B cell (primary cell): ENCODE measurements at regions not wholly inside any gene's neighbourhood (a gene's known extent, or its start where the extent isn't known, plus 50 kb on each side); places are given as distances from the start of the nearest gene placed in this dataset.

Experiments used
- ATAC-seq: fragments of 200-7000 bp; cut with Tn5 transposase; one replicate; pipeline ENCODE4 v1.10.0; 2021; ENCODE audit warnings: low read depth, mild to moderate bottlenecking, moderate number of reproducible peaks, moderate library complexity
- CTCF ChIA-PET: fragments of 350-600 bp; sonication (Branson Sonifier 250); formaldehyde crosslinking; loops from one replicate; lab custom pipeline; 2021; ENCODE audit warnings: antibody characterized with exemption, inconsistent platforms; lab: Charles Lee
- POLR2A ChIA-PET: fragments of 350-600 bp; sonication (Branson Sonifier 250); formaldehyde crosslinking; loops from one replicate; lab custom pipeline; 2021; ENCODE audit warnings: antibody characterized with exemption; lab: Charles Lee
- DNase-seq: peaks from one replicate; pipeline ENCODE4 v3.0.0; 2013
- H2AFZ ChIP-seq: 2 replicates; pipeline ENCODE4 v1.6.1; 2012; ENCODE audit warnings: mild to moderate bottlenecking, low read depth, low read length; ENCODE audit not compliant: insufficient read depth, poor library complexity, severe bottlenecking
- H3K27ac ChIP-seq, 2 donors: 1 replicate in 1 of 2; 2 replicates in 1 of 2; pipeline ENCODE4 v1.5.1; 2012 to 2013; ENCODE audit warnings: low read length in 2 of 2, mild to moderate bottlenecking in 2 of 2, moderate library complexity in 1 of 2
- H3K27me3 ChIP-seq, 4 experiments: fragments of 200-600 bp in 1 of 4; sonication (generic) in 1 of 4; replicated peaks in 1 of 4; 1 replicate in 2 of 4; 2 replicates in 2 of 4; pipeline versions ENCODE4 v1.6.1 to v1.7.0; 2013 to 2016; ENCODE audit warnings: low read length in 3 of 4, mild to moderate bottlenecking in 2 of 4, mixed read lengths in 1 of 4, moderate library complexity in 1 of 4; ENCODE audit not compliant: insufficient read depth in 4 of 4, control insufficient read depth in 3 of 4; ENCODE audit errors: control extremely low read depth in 1 of 4
- H3K36me3 ChIP-seq, 2 experiments: replicated peaks in 1 of 2; 1 replicate in 1 of 2; 2 replicates in 1 of 2; pipeline versions ENCODE4 v1.6.1 to v1.7.1; 2013; ENCODE audit warnings: low read length in 1 of 2; ENCODE audit not compliant: insufficient read depth in 2 of 2, control insufficient read depth in 1 of 2; ENCODE audit errors: control extremely low read depth in 1 of 2, extremely low read depth in 1 of 2
- H3K4me1 ChIP-seq, 2 donors: fragments of 200-600 bp in 1 of 2; sonication (generic) in 1 of 2; 1 replicate in 1 of 2; 2 replicates in 1 of 2; pipeline versions ENCODE4 v1.5.1 to v1.6.1; 2013 to 2017; ENCODE audit warnings: low read length in 2 of 2; ENCODE audit not compliant: control insufficient read depth in 2 of 2, insufficient read depth in 2 of 2
- H3K4me2 ChIP-seq: replicated peaks from 2 replicates; pipeline ENCODE3; 2012; ENCODE audit warnings: mild to moderate bottlenecking, low read depth, low read length; ENCODE audit not compliant: poor library complexity, severe bottlenecking
- H3K4me3 ChIP-seq, 5 experiments: fragments of 200-600 bp in 1 of 5; sonication (generic) in 1 of 5; 1 replicate in 3 of 5; 2 replicates in 2 of 5; pipeline versions ENCODE4 v1.5.1 to v1.7.0; 2011 to 2016; ENCODE audit warnings: low read length in 4 of 5, mild to moderate bottlenecking in 4 of 5, low read depth in 2 of 5, control low read depth in 1 of 5, moderate library complexity in 1 of 5; ENCODE audit not compliant: insufficient read depth in 1 of 5; ENCODE audit errors: control extremely low read depth in 1 of 5, extremely low read depth in 1 of 5
- H3K79me2 ChIP-seq: fragments of 200-600 bp; sonication (generic); one replicate; pipeline ENCODE4 v1.6.0; 2016; ENCODE audit warnings: low read length; ENCODE audit not compliant: control insufficient read depth, insufficient read depth
- H3K9ac ChIP-seq: fragments of 200-600 bp; sonication (generic); 2 replicates; pipeline ENCODE4 v1.6.1; 2017; ENCODE audit warnings: mild to moderate bottlenecking, low read length, moderate library complexity
- H3K9me3 ChIP-seq, 3 donors: one replicate each; pipeline versions ENCODE4 v1.6.1 to v1.7.1; 2013; ENCODE audit warnings: low read length in 2 of 3; ENCODE audit not compliant: control insufficient read depth in 2 of 3, insufficient read depth in 1 of 3; ENCODE audit errors: control extremely low read depth in 1 of 3
- H4K20me1 ChIP-seq: 2 replicates; pipeline ENCODE4 v1.6.0; 2012; ENCODE audit warnings: mild to moderate bottlenecking, low read length; ENCODE audit not compliant: insufficient read depth, control insufficient read depth, poor library complexity, severe bottlenecking
- H3K27ac Mint-ChIP-seq: one replicate; pipeline ENCODE4 v1.8.0; 2021; ENCODE audit warnings: mixed read lengths
- H3K27me3 Mint-ChIP-seq: one replicate; pipeline ENCODE4 v1.8.0; 2021; ENCODE audit warnings: mixed read lengths
- H3K4me1 Mint-ChIP-seq: one replicate; pipeline ENCODE4 v1.8.0; 2021; ENCODE audit warnings: mixed read lengths
- H3K4me3 Mint-ChIP-seq: one replicate; pipeline ENCODE4 v1.8.0; 2021; ENCODE audit warnings: mixed read lengths
- H3K9me3 Mint-ChIP-seq: one replicate; pipeline ENCODE4 v1.8.0; 2022; ENCODE audit warnings: mixed read lengths; ENCODE audit not compliant: insufficient read depth
- EZH2 ChIP-seq: IDR thresholded peaks from 2 replicates; pipeline ENCODE4 v1.6.1; 2012; ENCODE audit warnings: borderline replicate concordance, low read depth, mild to moderate bottlenecking, moderate library complexity, low read length; ENCODE audit not compliant: insufficient read depth, poor library complexity, severe bottlenecking
- WGBS: methylation state at CpG from one replicate; pipeline ENCODE4 v1.1.5; 2013; ENCODE audit warnings: missing lambda C conversion rate; ENCODE audit not compliant: insufficient coverage; 5-methylcytosine and 5-hydroxymethylcytosine counted together
- intact Hi-C: fragments of 100-400 bp; cut with micrococcal nuclease; formaldehyde crosslinking; loops from one replicate; pipeline ENCODE4 v1.10.0; 2022
- TF ChIP-seq, protein P1 (sequence below): fragments of 200-600 bp; IDR thresholded peaks from one replicate; pipeline ENCODE4 v1.8.0; 2022; ENCODE audit warnings: antibody characterized with exemption, mild to moderate bottlenecking

DNA sequence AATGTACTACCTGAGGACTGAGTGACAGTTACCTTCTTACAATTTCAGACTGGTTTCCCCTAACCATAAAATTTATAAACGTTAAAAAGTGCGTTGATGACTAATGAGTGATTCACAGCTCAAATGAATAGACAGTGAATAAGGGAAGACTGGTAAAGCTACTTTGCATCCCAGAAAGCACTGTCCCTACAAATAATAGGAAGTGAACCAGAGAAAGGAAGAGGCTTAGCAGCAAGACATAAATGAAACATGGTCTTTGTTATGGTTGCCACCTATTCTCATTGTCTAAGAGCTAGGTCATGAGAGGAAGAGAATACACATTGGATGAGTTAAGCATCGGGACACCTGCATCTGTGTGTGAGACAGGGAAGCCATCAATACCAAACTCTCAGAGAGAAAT lies 849.2 kb downstream of the TAF11L14 start:
- Histone ChIP-seq H2AFZ (no peak overlapping the region), H3K79me2 (no peaks in the 10 kb centered on the region), H3K27ac (no peak overlapping the region), H3K4me3 (no peak overlapping the region), H3K4me2 (no peak overlapping the region), H3K36me3 (no peaks in the 10 kb centered on the region), H3K9me3 (no peaks in the 10 kb centered on the region), H3K9ac (no peak overlapping the region), H3K27me3 (no peaks in the 10 kb centered on the region), H4K20me1 (no peaks in the 10 kb centered on the region), H3K4me1 (no peaks in the 10 kb centered on the region)
- intact Hi-C loops = no loop called here
- TF ChIP-seq, protein P1, sequence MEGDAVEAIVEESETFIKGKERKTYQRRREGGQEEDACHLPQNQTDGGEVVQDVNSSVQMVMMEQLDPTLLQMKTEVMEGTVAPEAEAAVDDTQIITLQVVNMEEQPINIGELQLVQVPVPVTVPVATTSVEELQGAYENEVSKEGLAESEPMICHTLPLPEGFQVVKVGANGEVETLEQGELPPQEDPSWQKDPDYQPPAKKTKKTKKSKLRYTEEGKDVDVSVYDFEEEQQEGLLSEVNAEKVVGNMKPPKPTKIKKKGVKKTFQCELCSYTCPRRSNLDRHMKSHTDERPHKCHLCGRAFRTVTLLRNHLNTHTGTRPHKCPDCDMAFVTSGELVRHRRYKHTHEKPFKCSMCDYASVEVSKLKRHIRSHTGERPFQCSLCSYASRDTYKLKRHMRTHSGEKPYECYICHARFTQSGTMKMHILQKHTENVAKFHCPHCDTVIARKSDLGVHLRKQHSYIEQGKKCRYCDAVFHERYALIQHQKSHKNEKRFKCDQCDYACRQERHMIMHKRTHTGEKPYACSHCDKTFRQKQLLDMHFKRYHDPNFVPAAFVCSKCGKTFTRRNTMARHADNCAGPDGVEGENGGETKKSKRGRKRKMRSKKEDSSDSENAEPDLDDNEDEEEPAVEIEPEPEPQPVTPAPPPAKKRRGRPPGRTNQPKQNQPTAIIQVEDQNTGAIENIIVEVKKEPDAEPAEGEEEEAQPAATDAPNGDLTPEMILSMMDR = no peak
- no peak for TF ChIP-seq EZH2
- Mint-ChIP-seq H3K27ac (no peak overlapping the region), H3K4me3 (no peak overlapping the region), H3K9me3 (no peaks in the 10 kb centered on the region), H3K27me3 (no peaks in the 10 kb centered on the region), H3K4me1 (no peaks in the 10 kb centered on the region)
- ChIA-PET POLR2A (no interaction called here), CTCF (no interaction called here)
- DNase-seq (no peak), ATAC-seq (no peak)
- WGBS = no CpG with 5 or more reads among the region's 3 CpGs

DNA sequence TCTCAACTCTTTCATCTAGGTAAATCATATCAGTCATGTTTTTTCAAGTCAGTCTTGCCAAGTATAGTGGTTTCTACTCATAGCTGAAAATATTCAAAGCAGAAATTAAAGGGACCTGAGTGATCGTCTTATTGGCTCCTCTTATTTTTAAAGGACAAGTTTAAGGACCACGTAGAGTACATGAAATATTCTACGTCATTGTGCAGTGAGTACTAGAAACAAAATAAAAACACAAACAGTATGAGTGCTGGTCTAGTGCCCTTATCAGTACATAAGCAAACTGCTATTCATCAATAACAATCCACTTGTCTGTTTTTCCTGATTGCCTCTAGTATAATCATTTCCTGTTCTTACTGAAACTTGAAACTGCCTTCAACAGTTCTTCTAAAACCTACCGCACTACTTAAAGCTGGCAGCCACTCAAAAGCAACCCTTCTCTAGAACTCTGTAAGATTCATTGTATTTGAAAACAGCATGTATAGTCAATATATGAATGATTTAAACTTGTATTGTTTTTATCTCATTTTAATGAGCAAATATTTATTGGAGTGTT lies 853.7 kb downstream of the TAF11L14 start:
- no peak overlapping the region for H3K4me3 Mint-ChIP-seq
- no peak for ATAC-seq
- intact Hi-C loops = no loop called here
- DNase-seq = no peak
- no peaks in the 10 kb centered on the region for H3K4me1 Mint-ChIP-seq
- POLR2A ChIA-PET = no interaction called here
- no peaks in the 10 kb centered on the region for H3K9me3 Mint-ChIP-seq
- H3K27me3 Mint-ChIP-seq = no peaks in the 10 kb centered on the region
- no peaks in the 10 kb centered on the region for H3K79me2 ChIP-seq
- no peak overlapping the region for H3K9ac ChIP-seq
- no peak overlapping the region for H3K4me3 ChIP-seq
- no peak overlapping the region for H2AFZ ChIP-seq
- H3K36me3 ChIP-seq = no peaks in the 10 kb centered on the region
- no peak overlapping the region for H3K4me2 ChIP-seq
- CTCF ChIA-PET = no interaction called here
- no peaks in the 10 kb centered on the region for H3K9me3 ChIP-seq
- no peak overlapping the region for H3K27ac ChIP-seq
- no peaks in the 10 kb centered on the region for H4K20me1 ChIP-seq
- TF ChIP-seq EZH2 = no peak
- TF ChIP-seq, protein P1 = no peak
- 75% methylated on average over 2 of the region's 4 CpGs for WGBS
- no peaks in the 10 kb centered on the region for H3K4me1 ChIP-seq
- H3K27me3 ChIP-seq = no peaks in the 10 kb centered on the region
- no peak overlapping the region for H3K27ac Mint-ChIP-seq
